Ectodermal cell (in vitro differentiated cells): ENCODE measurements at regions not wholly inside any gene's neighbourhood (a gene's known extent, or its start where the extent isn't known, plus 50 kb on each side); places are given as distances from the start of the nearest gene placed in this dataset.

Source experiments
- H3K27ac ChIP-seq: 2 replicates; pipeline ENCODE4 v1.7.0; 2013; ENCODE audit warnings: mild to moderate bottlenecking, low read depth, low read length; ENCODE audit not compliant: insufficient read depth, poor library complexity, severe bottlenecking
- H3K27me3 ChIP-seq: 2 replicates; pipeline ENCODE4 v1.7.0; 2013; ENCODE audit warnings: mild to moderate bottlenecking, low read length; ENCODE audit not compliant: insufficient read depth, control insufficient read depth, poor library complexity, severe bottlenecking
- H3K36me3 ChIP-seq: one replicate; pipeline ENCODE4 v1.7.0; 2013; ENCODE audit warnings: low read length; ENCODE audit not compliant: control insufficient read depth, insufficient read depth
- H3K4me1 ChIP-seq: one replicate; pipeline ENCODE4 v1.7.0; 2013; ENCODE audit warnings: low read length; ENCODE audit not compliant: control insufficient read depth, insufficient read depth
- H3K4me3 ChIP-seq: 2 replicates; pipeline ENCODE4 v1.7.0; 2013; ENCODE audit warnings: low read depth, low read length, control low read depth; ENCODE audit not compliant: insufficient read depth
- H3K9me3 ChIP-seq: 2 replicates; pipeline ENCODE4 v1.7.0; 2013; ENCODE audit warnings: mild to moderate bottlenecking, low read length, moderate library complexity; ENCODE audit not compliant: control insufficient read depth
- WGBS, 2 experiments: methylation state at CpG; one replicate each; pipeline ENCODE4 v1.1.7; 2013; ENCODE audit warnings: missing lambda C conversion rate in 2 of 2; 5-methylcytosine and 5-hydroxymethylcytosine counted together

GRCh38 chr11:131138731-131139130 lies 222.5 kb upstream of the SNX19 start:
- Histone ChIP-seq H3K4me3 (no peak overlapping the region), H3K27me3 (no peaks in the 10 kb centered on the region), H3K27ac (no peak overlapping the region), H3K36me3 (no peaks in the 10 kb centered on the region), H3K4me1 (no peaks in the 10 kb centered on the region), H3K9me3 (no peaks in the 10 kb centered on the region)
- 89 to 96% methylated on average over 3 to 4 of the region's 4 CpGs for WGBS, 2 experiments

GRCh38 chr11:131145791-131146190 lies 224.6 kb upstream of the NTM start:
- Histone ChIP-seq H3K4me3 (no peak overlapping the region), H3K4me1 (no peaks in the 10 kb centered on the region), H3K9me3 (no peaks in the 10 kb centered on the region), H3K27me3 (no peaks in the 10 kb centered on the region), H3K27ac (no peak overlapping the region), H3K36me3 (no peaks in the 10 kb centered on the region)
- 90 to 91% methylated on average over 5 of the region's 5 CpGs for WGBS, 2 experiments

- no peak overlapping the region for H3K4me3 ChIP-seq
- no peaks in the 10 kb centered on the region for H3K9me3 ChIP-seq
- H3K4me1 ChIP-seq = peaks cover 11% of the 10 kb centered on the region
- H3K27me3 ChIP-seq = no peaks in the 10 kb centered on the region
- whole genome bisulfite sequencing, 2 experiments = 93 to 96% methylated on average over 5 of the region's 5 CpGs
- H3K27ac ChIP-seq = no peak overlapping the region
- H3K36me3 ChIP-seq = no peaks in the 10 kb centered on the region
Observed at GRCh38 chr11:131146827-131147490, 223.5 kb upstream of the NTM start.

GRCh38 chr11:131154351-131154750 lies 216.1 kb upstream of the NTM start:
- WGBS, 2 experiments = 50 to 52% methylated on average over 7 of the region's 7 CpGs
- H3K9me3 ChIP-seq = no peaks in the 10 kb centered on the region
- no peak overlapping the region for H3K27ac ChIP-seq
- H3K4me3 ChIP-seq = no peak overlapping the region
- no peaks in the 10 kb centered on the region for H3K36me3 ChIP-seq
- no peaks in the 10 kb centered on the region for H3K27me3 ChIP-seq
- peaks cover 18% of the 10 kb centered on the region for H3K4me1 ChIP-seq

GRCh38 chr11:131157678-131158077 lies 212.7 kb upstream of the NTM start:
- H3K27me3 ChIP-seq = no peaks in the 10 kb centered on the region
- H3K4me3 ChIP-seq = no peak overlapping the region
- H3K4me1 ChIP-seq = peaks cover 6% of the 10 kb centered on the region
- 89% methylated on average over 2 of the region's 2 CpGs for WGBS, 2 experiments
- no peaks in the 10 kb centered on the region for H3K36me3 ChIP-seq
- no peak overlapping the region for H3K27ac ChIP-seq
- H3K9me3 ChIP-seq = no peaks in the 10 kb centered on the region

- H3K27me3 ChIP-seq = no peaks in the 10 kb centered on the region
- no peak overlapping the region for H3K27ac ChIP-seq
- H3K9me3 ChIP-seq = no peaks in the 10 kb centered on the region
- H3K4me3 ChIP-seq = no peak overlapping the region
- H3K36me3 ChIP-seq = no peaks in the 10 kb centered on the region
- WGBS, 2 experiments = 77 to 78% methylated on average over 6 of the region's 7 CpGs
- H3K4me1 ChIP-seq = no peaks in the 10 kb centered on the region
Observed at GRCh38 chr11:131160846-131161245, 209.6 kb upstream of the NTM start.

GRCh38 chr11:131163613-131164012 lies 206.8 kb upstream of the NTM start:
- Histone ChIP-seq H3K4me3 (no peak overlapping the region), H3K36me3 (no peaks in the 10 kb centered on the region), H3K27ac (no peak overlapping the region), H3K27me3 (no peaks in the 10 kb centered on the region), H3K4me1 (no peaks in the 10 kb centered on the region), H3K9me3 (no peaks in the 10 kb centered on the region)
- WGBS, 2 experiments = 93% methylated on average over 8 of the region's 8 CpGs

- Histone ChIP-seq H3K4me3 (no peak overlapping the region), H3K4me1 (no peaks in the 10 kb centered on the region), H3K27me3 (no peaks in the 10 kb centered on the region), H3K9me3 (no peaks in the 10 kb centered on the region), H3K36me3 (no peaks in the 10 kb centered on the region), H3K27ac (no peak overlapping the region)
- 89 to 94% methylated on average over 5 of the region's 5 CpGs for WGBS, 2 experiments
Observed at GRCh38 chr11:131165036-131165435, 205.4 kb upstream of the NTM start.

GRCh38 chr11:131168839-131169713 lies 201.3 kb upstream of the NTM start:
- H3K27me3 ChIP-seq = no peaks in the 10 kb centered on the region
- H3K36me3 ChIP-seq = no peaks in the 10 kb centered on the region
- H3K9me3 ChIP-seq = no peaks in the 10 kb centered on the region
- H3K27ac ChIP-seq = peak overlapping the region; percentile 26
- H3K4me1 ChIP-seq = no peaks in the 10 kb centered on the region
- no peak overlapping the region for H3K4me3 ChIP-seq
- 86 to 94% methylated on average over 5 of the region's 5 CpGs for WGBS, 2 experiments

- no peaks in the 10 kb centered on the region for H3K4me1 ChIP-seq
- no peak overlapping the region for H3K4me3 ChIP-seq
- no peak overlapping the region for H3K27ac ChIP-seq
- 84 to 90% methylated on average over 2 of the region's 2 CpGs for WGBS, 2 experiments
- no peaks in the 10 kb centered on the region for H3K27me3 ChIP-seq
- H3K36me3 ChIP-seq = no peaks in the 10 kb centered on the region
- H3K9me3 ChIP-seq = no peaks in the 10 kb centered on the region
Observed at GRCh38 chr11:131172011-131172410, 198.4 kb upstream of the NTM start.
